Uterus (tissue), 2 donors: ENCODE measurements at regions not wholly inside any gene's neighbourhood (a gene's known extent, or its start where the extent isn't known, plus 50 kb on each side); places are given as distances from the start of the nearest gene placed in this dataset.

ENCODE experiments used
- POLR2A ChIP-seq, 2 donors: fragments of 450-650 bp; IDR thresholded peaks; one replicate each; pipeline ENCODE4 v1.6.1; 2016; ENCODE audit warnings: antibody characterized with exemption in 2 of 2, mild to moderate bottlenecking in 1 of 2, moderate library complexity in 1 of 2
- TF ChIP-seq, protein P1 (sequence below), 4 experiments: fragments of 200-600 bp in 2 of 4; fragments of 450-650 bp in 2 of 4; sonication (generic) in 2 of 4; IDR thresholded peaks; one replicate each; pipeline ENCODE4 v1.5.1; 2016 to 2019; ENCODE audit warnings: antibody characterized with exemption in 4 of 4, mild to moderate bottlenecking in 2 of 4, moderate library complexity in 1 of 4

DNA sequence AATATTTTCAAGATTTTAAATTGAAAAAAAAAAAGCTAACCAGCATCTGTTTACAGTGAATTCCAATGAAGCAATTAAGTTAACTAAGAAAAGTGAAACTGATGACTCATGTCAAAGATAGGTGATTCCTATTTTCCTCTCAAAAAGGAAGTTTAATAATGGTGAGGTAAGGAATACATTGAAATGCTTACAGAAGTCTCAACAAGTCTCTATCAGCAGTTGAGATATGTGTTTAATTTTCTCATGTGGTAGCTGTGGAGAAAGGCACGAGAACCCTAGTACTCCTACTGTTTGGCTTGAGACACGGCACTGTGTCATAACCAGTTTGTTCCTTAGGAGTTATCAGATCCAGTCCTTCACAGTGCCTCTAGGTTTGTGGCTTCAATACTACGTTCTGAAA lies 114.5 kb downstream of the SLC25A46 start:
- TF ChIP-seq, protein P1, sequence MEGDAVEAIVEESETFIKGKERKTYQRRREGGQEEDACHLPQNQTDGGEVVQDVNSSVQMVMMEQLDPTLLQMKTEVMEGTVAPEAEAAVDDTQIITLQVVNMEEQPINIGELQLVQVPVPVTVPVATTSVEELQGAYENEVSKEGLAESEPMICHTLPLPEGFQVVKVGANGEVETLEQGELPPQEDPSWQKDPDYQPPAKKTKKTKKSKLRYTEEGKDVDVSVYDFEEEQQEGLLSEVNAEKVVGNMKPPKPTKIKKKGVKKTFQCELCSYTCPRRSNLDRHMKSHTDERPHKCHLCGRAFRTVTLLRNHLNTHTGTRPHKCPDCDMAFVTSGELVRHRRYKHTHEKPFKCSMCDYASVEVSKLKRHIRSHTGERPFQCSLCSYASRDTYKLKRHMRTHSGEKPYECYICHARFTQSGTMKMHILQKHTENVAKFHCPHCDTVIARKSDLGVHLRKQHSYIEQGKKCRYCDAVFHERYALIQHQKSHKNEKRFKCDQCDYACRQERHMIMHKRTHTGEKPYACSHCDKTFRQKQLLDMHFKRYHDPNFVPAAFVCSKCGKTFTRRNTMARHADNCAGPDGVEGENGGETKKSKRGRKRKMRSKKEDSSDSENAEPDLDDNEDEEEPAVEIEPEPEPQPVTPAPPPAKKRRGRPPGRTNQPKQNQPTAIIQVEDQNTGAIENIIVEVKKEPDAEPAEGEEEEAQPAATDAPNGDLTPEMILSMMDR (IDR thresholded peaks at IDR 0.05) = no peak
- TF ChIP-seq POLR2A (IDR thresholded peaks at IDR 0.05) = no peak
